GM18498 (cell line): ENCODE measurements at regions not wholly inside any gene's neighbourhood (a gene's known extent, or its start where the extent isn't known, plus 50 kb on each side); places are given as distances from the start of the nearest gene placed in this dataset.

Experiments used
- ATAC-seq: cut with Tn5 transposase; IDR thresholded peaks from one replicate; pipeline ENCODE4 v1.9.1; 2021; ENCODE audit warnings: mild to moderate bottlenecking, moderate library complexity; ENCODE audit not compliant: unreplicated experiment

DNA sequence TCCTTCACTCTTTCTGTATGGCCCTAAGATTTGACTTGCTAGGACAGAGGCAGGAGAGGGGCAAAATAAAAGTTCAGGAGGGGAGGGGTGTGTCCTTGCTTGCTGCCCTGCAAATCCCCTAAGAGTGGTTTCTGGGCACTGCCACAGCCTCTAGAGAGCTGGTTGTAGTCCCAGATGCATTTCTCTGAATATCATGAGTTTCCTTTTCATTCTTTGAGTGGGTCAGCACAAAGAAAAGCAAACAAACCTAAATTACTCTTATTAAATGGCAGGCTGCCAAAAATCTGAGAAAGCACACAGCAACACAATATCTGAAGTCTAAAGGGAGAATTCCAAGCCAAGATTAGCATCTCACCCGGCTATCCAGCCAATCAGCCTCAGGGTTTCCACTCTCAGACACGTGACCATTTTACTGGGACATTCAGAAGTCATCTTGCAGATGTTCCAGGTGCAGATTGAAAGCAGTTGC, 919.3 kb downstream of the TUSC7 start:
- no peak for ATAC-seq

DNA sequence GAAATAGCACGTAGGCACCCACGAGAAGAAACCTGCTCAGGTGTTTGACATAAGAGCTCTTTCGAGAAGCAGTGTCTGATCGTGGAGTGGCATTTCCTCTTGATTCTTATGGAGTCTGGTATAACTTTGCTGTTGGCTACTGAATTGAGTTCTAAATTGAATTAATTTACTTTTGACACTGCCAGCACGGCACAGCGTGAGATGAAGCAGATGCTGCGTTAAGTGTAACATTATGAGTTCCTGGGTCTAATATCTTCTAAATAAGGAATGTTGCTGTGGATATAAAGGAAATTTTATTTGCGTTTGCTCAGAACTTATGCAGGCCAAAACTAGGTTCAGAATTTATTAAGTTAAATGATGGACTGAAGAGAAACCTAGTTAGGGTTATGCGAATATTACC, 919.9 kb downstream of the TUSC7 start:
- ATAC-seq, result no peak

- ATAC-seq, result peak; percentile 50
Measured at GRCh38 chr3:117630469-117630868, 920.9 kb downstream of the TUSC7 start.

- ATAC-seq, result no peak
Measured at GRCh38 chr3:117630885-117631284, 921.3 kb downstream of the TUSC7 start.

DNA sequence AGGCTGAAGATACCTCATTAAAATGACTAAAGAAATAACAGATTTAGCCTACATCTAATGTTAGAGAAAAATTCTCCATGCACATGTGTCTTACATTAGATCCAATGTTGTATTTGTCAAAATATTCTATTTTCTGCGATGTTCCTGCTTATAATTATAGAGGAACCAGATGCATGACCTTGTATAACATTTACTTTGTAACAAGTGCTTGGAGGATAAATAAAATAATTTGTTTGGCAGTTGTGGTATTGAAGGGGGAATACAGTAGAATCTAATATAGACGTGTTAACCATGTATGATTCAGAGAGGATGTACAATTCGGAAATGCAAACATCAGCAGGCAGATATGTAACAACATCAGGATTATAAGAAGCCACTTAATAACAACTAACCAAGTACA, 922.2 kb downstream of the TUSC7 start:
- ATAC-seq, result no peak

- ATAC-seq, result no peak
Measured at GRCh38 chr3:117632191-117632590, 922.6 kb downstream of the TUSC7 start.

DNA sequence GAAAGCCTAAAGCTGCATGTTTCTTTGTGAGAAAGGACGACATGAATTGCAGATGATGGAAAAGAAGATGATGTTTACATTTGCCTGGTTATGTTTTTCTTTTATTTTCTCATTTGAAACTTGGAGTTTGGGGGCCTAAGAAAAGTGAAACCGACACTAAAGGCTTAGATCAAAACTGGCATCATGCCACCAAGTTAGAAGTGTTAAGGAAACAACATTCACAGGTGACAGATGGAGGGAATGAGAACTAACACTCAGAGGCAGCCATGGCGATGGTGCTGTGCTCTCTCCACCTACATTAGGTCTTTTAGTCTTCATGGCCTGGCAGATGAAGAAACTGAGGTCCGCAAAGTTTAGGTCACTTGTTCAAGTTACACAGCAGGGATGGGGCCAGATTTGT, 923.6 kb downstream of the TUSC7 start:
- ATAC-seq, result peak; percentile 38

- no peak for ATAC-seq
Measured at GRCh38 chr3:117637666-117638065, 928.1 kb downstream of the TUSC7 start.

GRCh38 chr3:117644203-117644602, 934.6 kb downstream of the TUSC7 start:
- ATAC-seq, result no peak

GRCh38 chr3:117645561-117646242, 936.1 kb downstream of the TUSC7 start:
- peak; percentile 91 for ATAC-seq

DNA sequence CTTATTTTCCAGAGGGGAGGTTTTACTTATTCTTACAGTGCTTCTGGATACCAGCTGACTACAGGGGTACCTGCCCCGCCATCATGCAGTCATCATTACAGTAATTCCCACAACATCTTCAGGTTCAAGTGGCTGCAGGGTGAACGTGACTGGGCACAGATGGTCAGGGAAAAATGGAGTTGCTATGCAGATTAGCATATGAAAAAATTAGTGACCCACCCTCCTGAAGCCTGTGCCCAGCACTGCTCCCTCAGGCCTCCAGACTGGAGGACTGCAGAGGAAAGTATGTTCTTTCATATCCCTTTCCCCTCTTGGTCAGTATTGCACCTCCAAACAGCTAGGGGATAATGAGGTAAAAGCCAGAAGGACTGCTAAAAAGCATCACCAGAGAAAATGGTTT, 937.9 kb downstream of the TUSC7 start:
- ATAC-seq, result no peak

GRCh38 chr3:117651246-117651645, 941.7 kb downstream of the TUSC7 start:
- ATAC-seq, result no peak

- ATAC-seq, result no peak
Measured at GRCh38 chr3:117656391-117656790, 946.8 kb downstream of the TUSC7 start.

- no peak for ATAC-seq
Measured at GRCh38 chr3:117657278-117657677, 947.7 kb downstream of the TUSC7 start.

DNA sequence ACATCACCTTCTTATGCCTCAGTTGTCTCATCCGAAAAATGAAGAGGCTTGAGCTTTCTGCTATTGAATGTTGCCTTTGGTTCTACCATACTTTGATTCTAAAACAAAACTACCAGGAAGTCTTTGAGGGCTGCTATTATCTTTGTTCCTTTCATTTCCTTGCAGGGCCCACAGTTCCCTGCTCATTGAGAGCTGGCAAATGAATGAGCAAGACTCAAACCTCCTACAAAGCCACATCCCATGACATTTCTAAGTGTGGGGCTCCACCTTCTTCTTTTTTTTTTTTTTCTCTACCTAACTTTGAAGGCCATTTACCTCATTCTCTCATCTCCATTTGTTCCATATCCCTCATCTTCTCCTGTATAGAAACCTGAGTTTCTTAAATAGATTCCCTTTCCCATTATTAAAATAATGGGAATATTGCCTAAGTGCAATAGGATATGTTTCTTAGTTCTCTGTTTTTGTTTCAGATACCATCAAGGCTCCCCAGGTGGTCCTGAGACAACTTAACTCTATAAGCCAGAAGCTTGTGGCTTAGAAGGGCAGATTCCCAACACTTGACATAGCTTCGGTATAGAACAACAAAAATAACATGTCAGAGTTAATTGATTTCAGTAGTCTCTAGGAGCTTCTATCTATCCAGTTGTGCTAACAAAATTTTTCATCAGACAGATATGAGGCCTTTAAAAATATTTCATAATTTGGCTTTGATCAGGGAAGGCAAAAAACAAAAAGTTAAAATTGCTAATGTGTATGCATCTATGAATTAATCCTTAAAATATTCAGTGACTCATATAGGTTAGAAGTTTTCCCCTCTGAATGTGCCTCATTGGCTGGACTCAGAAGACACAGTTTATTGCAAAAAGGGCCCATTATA, 951.6 kb downstream of the TUSC7 start:
- no peak for ATAC-seq

- ATAC-seq, result no peak
Measured at GRCh38 chr3:117661818-117662095, 952.2 kb downstream of the TUSC7 start.

- ATAC-seq, result no peak
Measured at GRCh38 chr3:117665296-117665695, 955.7 kb downstream of the TUSC7 start.

- ATAC-seq, result no peak
Measured at GRCh38 chr3:117666325-117666724, 956.7 kb downstream of the TUSC7 start.

GRCh38 chr3:117666812-117667211, 957.2 kb downstream of the TUSC7 start:
- no peak for ATAC-seq

- ATAC-seq, result no peak
Measured at GRCh38 chr3:117669774-117670173, 960.2 kb downstream of the TUSC7 start.

DNA sequence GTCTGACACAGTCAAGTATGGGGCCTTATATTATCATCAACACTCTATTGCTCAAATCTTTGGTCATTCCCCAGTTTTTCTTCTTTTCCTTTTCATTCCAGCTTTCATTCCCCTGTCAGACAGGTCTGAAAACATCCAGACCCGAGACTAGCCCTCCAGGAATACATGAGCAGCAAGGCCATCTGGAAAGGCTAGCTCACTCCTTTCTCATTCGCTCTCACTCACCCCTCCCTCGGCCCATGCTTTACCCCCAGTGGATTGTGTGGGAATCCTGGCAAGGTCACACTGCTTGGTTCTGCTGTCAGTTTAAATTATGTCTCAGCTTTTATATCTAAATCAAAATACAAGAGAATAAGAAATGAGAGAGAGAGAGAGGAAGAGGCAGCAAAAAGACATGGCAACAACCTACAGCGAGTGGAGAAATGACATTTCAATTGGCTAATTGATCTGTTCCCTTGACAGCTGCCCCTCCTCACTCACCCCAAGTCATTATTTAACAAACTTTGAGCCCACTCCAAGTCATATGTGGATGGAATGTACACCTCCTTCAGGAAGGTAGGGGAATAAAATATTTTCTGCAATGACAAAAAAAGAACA, 962.2 kb downstream of the TUSC7 start:
- no peak for ATAC-seq

- ATAC-seq, result no peak
Measured at GRCh38 chr3:117674321-117674720, 964.7 kb downstream of the TUSC7 start.
